OCI-LY3 (cell line): ENCODE measurements at regions not wholly inside any gene's neighbourhood (a gene's known extent, or its start where the extent isn't known, plus 50 kb on each side); places are given as distances from the start of the nearest gene placed in this dataset.

Experiments
- CTCF ChIP-seq: fragments of 200-600, 300-600 bp; sonication (generic); IDR thresholded peaks from 2 replicates; pipeline ENCODE4 v1.5.1; 2014; ENCODE audit warnings: antibody characterized with exemption, low read length, low read depth
- EZH2phosphoT487 ChIP-seq: fragments of 200-600 bp; shearing (Covaris generic); IDR thresholded peaks from 2 replicates; pipeline ENCODE4 v1.6.1; 2018; ENCODE audit warnings: antibody characterized with exemption, mixed run types, low read depth

DNA sequence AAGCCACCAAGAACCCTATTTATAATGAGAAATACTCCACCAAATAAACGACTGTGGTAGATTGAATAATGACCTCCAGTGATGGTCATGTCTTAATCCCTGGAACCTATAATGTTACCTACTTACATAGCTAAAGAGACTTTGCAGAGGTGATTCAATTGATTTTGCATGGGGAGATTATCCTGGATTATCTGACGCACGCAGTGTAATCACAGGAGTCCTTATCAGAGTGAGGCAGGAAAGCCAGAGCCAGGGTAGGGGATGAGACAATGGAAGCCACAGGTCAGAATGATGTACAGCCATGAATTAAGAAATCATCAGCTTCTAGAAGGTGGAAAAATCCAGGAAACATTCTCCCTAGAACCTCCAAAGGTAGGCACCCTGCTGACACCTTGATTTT is 286.4 kb upstream of the SP4 start:
- TF ChIP-seq CTCF: no peak
- TF ChIP-seq EZH2phosphoT487: no peak
